Peyer's patch (tissue), 4 donors: ENCODE measurements at regions not wholly inside any gene's neighbourhood (a gene's known extent, or its start where the extent isn't known, plus 50 kb on each side); places are given as distances from the start of the nearest gene placed in this dataset.

Source experiments
- POLR2A ChIP-seq, 2 donors: fragments of 450-650 bp; IDR thresholded peaks; one replicate each; pipeline ENCODE4 v1.5.1; 2017; ENCODE audit warnings: antibody characterized with exemption in 2 of 2, mild to moderate bottlenecking in 2 of 2, moderate library complexity in 2 of 2
- TF ChIP-seq, protein P1 (sequence below), 6 experiments: fragments of 450-650 bp in 4 of 6; fragments of 200-600 bp in 2 of 6; sonication (generic) in 1 of 6; IDR thresholded peaks; one replicate each; pipeline ENCODE4 v1.5.1; 2017 to 2019; ENCODE audit warnings: antibody characterized with exemption in 6 of 6, mild to moderate bottlenecking in 3 of 6, moderate library complexity in 1 of 6

GRCh38 chr6:167704396-167704901 is 122.3 kb upstream of the AFDN start:
- TF ChIP-seq POLR2A (IDR thresholded peaks at IDR 0.05), result no peak
- TF ChIP-seq, protein P1, sequence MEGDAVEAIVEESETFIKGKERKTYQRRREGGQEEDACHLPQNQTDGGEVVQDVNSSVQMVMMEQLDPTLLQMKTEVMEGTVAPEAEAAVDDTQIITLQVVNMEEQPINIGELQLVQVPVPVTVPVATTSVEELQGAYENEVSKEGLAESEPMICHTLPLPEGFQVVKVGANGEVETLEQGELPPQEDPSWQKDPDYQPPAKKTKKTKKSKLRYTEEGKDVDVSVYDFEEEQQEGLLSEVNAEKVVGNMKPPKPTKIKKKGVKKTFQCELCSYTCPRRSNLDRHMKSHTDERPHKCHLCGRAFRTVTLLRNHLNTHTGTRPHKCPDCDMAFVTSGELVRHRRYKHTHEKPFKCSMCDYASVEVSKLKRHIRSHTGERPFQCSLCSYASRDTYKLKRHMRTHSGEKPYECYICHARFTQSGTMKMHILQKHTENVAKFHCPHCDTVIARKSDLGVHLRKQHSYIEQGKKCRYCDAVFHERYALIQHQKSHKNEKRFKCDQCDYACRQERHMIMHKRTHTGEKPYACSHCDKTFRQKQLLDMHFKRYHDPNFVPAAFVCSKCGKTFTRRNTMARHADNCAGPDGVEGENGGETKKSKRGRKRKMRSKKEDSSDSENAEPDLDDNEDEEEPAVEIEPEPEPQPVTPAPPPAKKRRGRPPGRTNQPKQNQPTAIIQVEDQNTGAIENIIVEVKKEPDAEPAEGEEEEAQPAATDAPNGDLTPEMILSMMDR (IDR thresholded peaks at IDR 0.05), result no peak
